Brain microvascular endothelial cell (primary cell): ENCODE measurements at regions not wholly inside any gene's neighbourhood (a gene's known extent, or its start where the extent isn't known, plus 50 kb on each side); places are given as distances from the start of the nearest gene placed in this dataset.

ENCODE experiments used
- DNase-seq: peaks from one replicate; pipeline ENCODE4 v3.0.0-alpha.2; 2020
- H3K27ac ChIP-seq: fragments of 250-450 bp; sonication (Bioruptor Pico); 2 replicates; pipeline ENCODE4 v1.5.1; 2020; ENCODE audit warnings: mild to moderate bottlenecking, moderate library complexity
- H3K27me3 ChIP-seq: fragments of 250-450 bp; sonication (Bioruptor Pico); replicated peaks from 2 replicates; pipeline ENCODE4 v1.5.1; 2020; ENCODE audit warnings: mild to moderate bottlenecking
- H3K36me3 ChIP-seq: fragments of 250-450 bp; sonication (Bioruptor Pico); replicated peaks from 2 replicates; pipeline ENCODE4 v1.5.1; 2020; ENCODE audit warnings: mild to moderate bottlenecking
- H3K4me3 ChIP-seq: 2 replicates; pipeline ENCODE4 v1.5.1; 2011; ENCODE audit warnings: low read depth, mild to moderate bottlenecking, control low read depth, low read length, moderate library complexity
- in situ Hi-C: cut with HindIII; loops from 2 replicates; pipeline ENCODE4 v1.10.0; 2017; ENCODE audit warnings: low sequenced_read_pairs, low pct_ligation_motif_present
- TF ChIP-seq, protein P1 (sequence below): IDR thresholded peaks from 2 replicates; pipeline ENCODE4 v1.5.1; 2011; ENCODE audit warnings: low read depth, mild to moderate bottlenecking, moderate library complexity, low read length, control low read depth, inconsistent platforms; ENCODE audit errors: missing control alignments

DNA sequence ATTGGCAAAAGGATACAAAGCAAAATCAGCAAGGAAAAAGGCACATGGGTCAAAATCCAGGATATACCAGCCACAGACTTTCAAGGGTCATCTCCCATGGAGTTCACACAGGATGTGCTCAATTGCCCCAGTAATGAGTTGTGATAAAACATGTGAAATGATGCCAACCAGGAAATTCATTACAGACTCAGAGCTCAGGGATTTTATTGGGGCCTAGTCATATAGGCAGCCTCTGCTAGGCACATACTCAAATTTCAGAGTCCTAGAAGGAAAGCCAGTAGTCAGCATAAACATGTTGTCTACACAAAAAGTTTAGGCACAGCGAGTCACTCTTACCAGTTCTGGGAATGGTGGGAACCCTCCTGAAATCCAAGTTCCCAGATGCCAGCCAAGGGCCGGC lies 64.4 kb upstream of the OSBPL8 start:
- TF ChIP-seq, protein P1, sequence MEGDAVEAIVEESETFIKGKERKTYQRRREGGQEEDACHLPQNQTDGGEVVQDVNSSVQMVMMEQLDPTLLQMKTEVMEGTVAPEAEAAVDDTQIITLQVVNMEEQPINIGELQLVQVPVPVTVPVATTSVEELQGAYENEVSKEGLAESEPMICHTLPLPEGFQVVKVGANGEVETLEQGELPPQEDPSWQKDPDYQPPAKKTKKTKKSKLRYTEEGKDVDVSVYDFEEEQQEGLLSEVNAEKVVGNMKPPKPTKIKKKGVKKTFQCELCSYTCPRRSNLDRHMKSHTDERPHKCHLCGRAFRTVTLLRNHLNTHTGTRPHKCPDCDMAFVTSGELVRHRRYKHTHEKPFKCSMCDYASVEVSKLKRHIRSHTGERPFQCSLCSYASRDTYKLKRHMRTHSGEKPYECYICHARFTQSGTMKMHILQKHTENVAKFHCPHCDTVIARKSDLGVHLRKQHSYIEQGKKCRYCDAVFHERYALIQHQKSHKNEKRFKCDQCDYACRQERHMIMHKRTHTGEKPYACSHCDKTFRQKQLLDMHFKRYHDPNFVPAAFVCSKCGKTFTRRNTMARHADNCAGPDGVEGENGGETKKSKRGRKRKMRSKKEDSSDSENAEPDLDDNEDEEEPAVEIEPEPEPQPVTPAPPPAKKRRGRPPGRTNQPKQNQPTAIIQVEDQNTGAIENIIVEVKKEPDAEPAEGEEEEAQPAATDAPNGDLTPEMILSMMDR, result no peak
- Histone ChIP-seq H3K4me3 (no peak overlapping the region), H3K36me3 (no peaks in the 10 kb centered on the region), H3K27ac (no peak overlapping the region), H3K27me3 (no peaks in the 10 kb centered on the region)
- DNase-seq, result no peak
- in situ Hi-C loops, result no loop called here

DNA sequence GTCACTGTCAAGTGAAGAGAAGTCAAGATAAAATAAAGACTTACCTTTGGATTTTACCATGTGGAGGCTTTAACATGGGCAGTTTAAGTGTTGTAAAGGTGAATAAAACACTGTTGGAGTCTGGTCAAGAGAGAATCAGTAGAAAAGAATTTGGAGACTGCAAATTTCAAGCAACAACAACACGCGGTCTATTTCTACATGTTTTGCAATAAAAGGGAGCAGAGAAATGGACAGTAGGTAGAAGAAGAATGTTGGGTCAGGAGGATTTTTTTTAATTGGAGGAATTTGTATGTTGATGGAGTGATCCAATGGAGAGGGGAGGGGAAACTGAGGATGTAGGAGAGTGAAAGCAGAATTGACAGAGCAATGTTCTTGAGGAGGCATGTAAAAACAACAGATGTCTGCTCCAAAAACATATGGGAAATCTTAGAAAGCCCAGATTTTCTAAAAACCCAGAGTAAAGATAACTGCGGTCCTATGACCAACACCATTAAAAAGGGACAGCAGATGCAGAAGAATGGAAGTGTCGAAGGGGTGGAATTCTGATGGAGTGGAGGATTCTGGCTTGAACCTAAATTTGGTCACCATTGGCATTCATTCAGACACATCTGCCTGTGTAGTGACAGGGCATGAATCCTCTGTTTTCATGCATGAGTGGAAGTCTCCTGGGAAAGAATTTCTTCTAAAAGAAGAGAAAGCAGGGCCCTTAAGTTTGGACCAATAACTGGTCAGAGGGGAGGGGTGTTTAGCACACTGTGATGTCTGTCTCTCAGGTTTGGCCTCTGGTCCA lies 68.0 kb upstream of the OSBPL8 start:
- Histone ChIP-seq H3K36me3 (no peaks in the 10 kb centered on the region), H3K4me3 (no peak overlapping the region), H3K27me3 (no peaks in the 10 kb centered on the region), H3K27ac (no peak overlapping the region)
- in situ Hi-C loops, result no loop called here
- TF ChIP-seq, protein P1, result no peak
- no peak for DNase-seq

GRCh38 chr12:76628745-76629144 lies 69.2 kb upstream of the OSBPL8 start:
- Histone ChIP-seq H3K36me3 (no peaks in the 10 kb centered on the region), H3K27me3 (no peaks in the 10 kb centered on the region), H3K27ac (no peak overlapping the region), H3K4me3 (no peak overlapping the region)
- in situ Hi-C loops, result no loop called here
- no peak for DNase-seq
- TF ChIP-seq, protein P1, result no peak

GRCh38 chr12:76631741-76632140 lies 72.2 kb upstream of the OSBPL8 start:
- Histone ChIP-seq H3K36me3 (no peaks in the 10 kb centered on the region), H3K27ac (no peak overlapping the region), H3K27me3 (no peaks in the 10 kb centered on the region), H3K4me3 (no peak overlapping the region)
- TF ChIP-seq, protein P1, result no peak
- no peak for DNase-seq
- in situ Hi-C loops, result no loop called here

GRCh38 chr12:76633415-76633814 lies 73.8 kb upstream of the OSBPL8 start:
- Histone ChIP-seq H3K27ac (no peak overlapping the region), H3K27me3 (no peaks in the 10 kb centered on the region), H3K36me3 (no peaks in the 10 kb centered on the region), H3K4me3 (no peak overlapping the region)
- in situ Hi-C loops, result no loop called here
- DNase-seq, result no peak
- TF ChIP-seq, protein P1, result no peak

- Histone ChIP-seq H3K27me3 (no peaks in the 10 kb centered on the region), H3K36me3 (no peaks in the 10 kb centered on the region), H3K27ac (no peak overlapping the region), H3K4me3 (no peak overlapping the region)
- TF ChIP-seq, protein P1, result no peak
- no peak for DNase-seq
- in situ Hi-C loops, result no loop called here
Measured at GRCh38 chr12:76634133-76634532, 74.6 kb upstream of the OSBPL8 start.
